PC-9 (cell line): ENCODE measurements at regions not wholly inside any gene's neighbourhood (a gene's known extent, or its start where the extent isn't known, plus 50 kb on each side); places are given as distances from the start of the nearest gene placed in this dataset.

Experiments
- CTCF ChIP-seq: fragments of 200-600 bp; sonication (generic); conservative IDR thresholded peaks from 2 replicates; pipeline ENCODE4 v1.6.1; 2017; ENCODE audit warnings: mixed run types, antibody characterized with exemption, mild to moderate bottlenecking, moderate library complexity
- EZH2 ChIP-seq: fragments of 200-600 bp; sonication (generic); IDR thresholded peaks from 2 replicates; pipeline ENCODE4 v1.8.0; 2017; ENCODE audit warnings: antibody characterized with exemption, low read depth

- TF ChIP-seq CTCF (no peak), EZH2 (no peak)
These were observed 364.5 kb downstream of the MAN2A1 start for GRCh38 chr5:110054240-110054639.
